ENCODE measurements at regions not wholly inside any gene's neighbourhood (a gene's known extent, or its start where the extent isn't known, plus 50 kb on each side); places are given as distances from the start of the nearest gene placed in this dataset.

DNA sequence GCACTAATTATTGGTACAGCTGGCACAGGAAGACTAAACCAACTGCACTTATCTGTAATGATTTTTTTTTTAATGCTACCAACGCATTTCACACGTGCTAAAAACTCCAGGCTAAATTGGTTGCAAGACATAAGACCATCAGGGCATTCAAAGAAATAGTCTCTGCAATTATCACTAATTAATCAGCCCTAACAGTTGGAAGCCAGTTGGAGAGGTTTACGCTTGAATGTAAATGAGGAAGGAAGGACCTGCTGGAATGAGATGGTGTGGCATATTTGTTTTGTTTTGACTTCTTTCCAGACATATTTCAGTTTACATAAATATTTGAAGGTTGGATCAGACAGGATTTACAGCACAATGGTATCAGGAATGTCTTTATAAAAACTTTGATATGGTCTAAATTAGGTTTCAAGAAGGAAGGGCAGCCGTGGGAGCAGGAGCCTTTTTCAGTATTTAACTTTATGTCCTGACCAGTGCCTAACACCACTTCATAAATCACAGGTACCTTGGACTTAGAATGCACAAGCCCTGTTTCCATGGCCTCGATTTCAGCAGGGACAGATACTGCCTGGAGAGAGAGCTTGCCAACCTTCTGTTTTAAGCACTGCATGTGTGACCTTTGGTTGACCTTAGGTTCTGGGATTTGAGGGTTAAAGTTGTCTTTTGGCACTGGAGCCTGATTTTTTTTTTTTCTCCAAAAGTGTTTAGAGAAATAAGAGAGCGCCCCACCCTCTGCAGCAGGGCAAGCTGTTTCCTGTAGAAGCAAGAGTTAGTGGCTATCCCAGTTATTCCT is 199.8 kb upstream of the MAP3K1 start:
- TF ChIP-seq, protein P1, sequence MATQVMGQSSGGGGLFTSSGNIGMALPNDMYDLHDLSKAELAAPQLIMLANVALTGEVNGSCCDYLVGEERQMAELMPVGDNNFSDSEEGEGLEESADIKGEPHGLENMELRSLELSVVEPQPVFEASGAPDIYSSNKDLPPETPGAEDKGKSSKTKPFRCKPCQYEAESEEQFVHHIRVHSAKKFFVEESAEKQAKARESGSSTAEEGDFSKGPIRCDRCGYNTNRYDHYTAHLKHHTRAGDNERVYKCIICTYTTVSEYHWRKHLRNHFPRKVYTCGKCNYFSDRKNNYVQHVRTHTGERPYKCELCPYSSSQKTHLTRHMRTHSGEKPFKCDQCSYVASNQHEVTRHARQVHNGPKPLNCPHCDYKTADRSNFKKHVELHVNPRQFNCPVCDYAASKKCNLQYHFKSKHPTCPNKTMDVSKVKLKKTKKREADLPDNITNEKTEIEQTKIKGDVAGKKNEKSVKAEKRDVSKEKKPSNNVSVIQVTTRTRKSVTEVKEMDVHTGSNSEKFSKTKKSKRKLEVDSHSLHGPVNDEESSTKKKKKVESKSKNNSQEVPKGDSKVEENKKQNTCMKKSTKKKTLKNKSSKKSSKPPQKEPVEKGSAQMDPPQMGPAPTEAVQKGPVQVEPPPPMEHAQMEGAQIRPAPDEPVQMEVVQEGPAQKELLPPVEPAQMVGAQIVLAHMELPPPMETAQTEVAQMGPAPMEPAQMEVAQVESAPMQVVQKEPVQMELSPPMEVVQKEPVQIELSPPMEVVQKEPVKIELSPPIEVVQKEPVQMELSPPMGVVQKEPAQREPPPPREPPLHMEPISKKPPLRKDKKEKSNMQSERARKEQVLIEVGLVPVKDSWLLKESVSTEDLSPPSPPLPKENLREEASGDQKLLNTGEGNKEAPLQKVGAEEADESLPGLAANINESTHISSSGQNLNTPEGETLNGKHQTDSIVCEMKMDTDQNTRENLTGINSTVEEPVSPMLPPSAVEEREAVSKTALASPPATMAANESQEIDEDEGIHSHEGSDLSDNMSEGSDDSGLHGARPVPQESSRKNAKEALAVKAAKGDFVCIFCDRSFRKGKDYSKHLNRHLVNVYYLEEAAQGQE (IDR thresholded peaks at IDR 0.05; ENCODE audit: insufficient read depth in 1 of 2, low read depth in 2 of 2, low read length in 2 of 2), result no peak
- no peak for TF ChIP-seq FOXP2 (optimal IDR thresholded peaks at IDR 0.05; ENCODE audit: borderline replicate concordance, extremely low read depth, extremely low read length, insufficient read depth)
- no peak for TF ChIP-seq TAF1 (IDR thresholded peaks at IDR 0.05; ENCODE audit: borderline replicate concordance, insufficient read depth, low read length)

- TF ChIP-seq, protein P1 (IDR thresholded peaks at IDR 0.05; ENCODE audit: insufficient read depth in 1 of 2, low read depth in 2 of 2, low read length in 2 of 2), result no peak
- no peak for TF ChIP-seq FOXP2 (optimal IDR thresholded peaks at IDR 0.05; ENCODE audit: borderline replicate concordance, extremely low read depth, extremely low read length, insufficient read depth)
- no peak for TF ChIP-seq POLR2AphosphoS5 (IDR thresholded peaks at IDR 0.05; ENCODE audit: low read depth, low read length)
- no peak for TF ChIP-seq TAF1 (IDR thresholded peaks at IDR 0.05; ENCODE audit: borderline replicate concordance, insufficient read depth, low read length)
- no peak for TF ChIP-seq SIN3A (IDR thresholded peaks at IDR 0.05; ENCODE audit: borderline replicate concordance, insufficient read depth, low read length)
These were observed 202.6 kb upstream of the MAP3K1 start for GRCh38 chr5:56612759-56613158.

GRCh38 chr5:56612353-56612752 is 203.0 kb upstream of the MAP3K1 start:
- TF ChIP-seq FOXP2 (optimal IDR thresholded peaks at IDR 0.05; ENCODE audit: borderline replicate concordance, extremely low read depth, extremely low read length, insufficient read depth), result no peak
- no peak for TF ChIP-seq SIN3A (IDR thresholded peaks at IDR 0.05; ENCODE audit: borderline replicate concordance, insufficient read depth, low read length)
- TF ChIP-seq, protein P1 (IDR thresholded peaks at IDR 0.05; ENCODE audit: insufficient read depth in 1 of 2, low read depth in 2 of 2, low read length in 2 of 2), result no peak
- TF ChIP-seq POLR2AphosphoS5 (IDR thresholded peaks at IDR 0.05; ENCODE audit: low read depth, low read length), result no peak
- no peak for TF ChIP-seq TAF1 (IDR thresholded peaks at IDR 0.05; ENCODE audit: borderline replicate concordance, insufficient read depth, low read length)

GRCh38 chr5:56610093-56610698 is 205.2 kb upstream of the MAP3K1 start:
- TF ChIP-seq, protein P1 (IDR thresholded peaks at IDR 0.05; ENCODE audit: insufficient read depth in 1 of 2, low read depth in 2 of 2, low read length in 2 of 2), result no peak
- TF ChIP-seq TAF1 (IDR thresholded peaks at IDR 0.05; ENCODE audit: borderline replicate concordance, insufficient read depth, low read length), result no peak
- no peak for TF ChIP-seq SIN3A (IDR thresholded peaks at IDR 0.05; ENCODE audit: borderline replicate concordance, insufficient read depth, low read length)
- TF ChIP-seq FOXP2 (optimal IDR thresholded peaks at IDR 0.05; ENCODE audit: borderline replicate concordance, extremely low read depth, extremely low read length, insufficient read depth), result no peak
- TF ChIP-seq POLR2AphosphoS5 (IDR thresholded peaks at IDR 0.05; ENCODE audit: low read depth, low read length), result no peak

Measured in PFSK-1 (cell line).